GM18526 (cell line): ENCODE measurements at regions not wholly inside any gene's neighbourhood (a gene's known extent, or its start where the extent isn't known, plus 50 kb on each side); places are given as distances from the start of the nearest gene placed in this dataset.

Experiments
- POLR2A ChIP-seq: IDR thresholded peaks from 3 replicates; pipeline ENCODE4 v1.6.1; 2011; ENCODE audit not compliant: insufficient read length; ENCODE audit errors: extremely low read depth

DNA sequence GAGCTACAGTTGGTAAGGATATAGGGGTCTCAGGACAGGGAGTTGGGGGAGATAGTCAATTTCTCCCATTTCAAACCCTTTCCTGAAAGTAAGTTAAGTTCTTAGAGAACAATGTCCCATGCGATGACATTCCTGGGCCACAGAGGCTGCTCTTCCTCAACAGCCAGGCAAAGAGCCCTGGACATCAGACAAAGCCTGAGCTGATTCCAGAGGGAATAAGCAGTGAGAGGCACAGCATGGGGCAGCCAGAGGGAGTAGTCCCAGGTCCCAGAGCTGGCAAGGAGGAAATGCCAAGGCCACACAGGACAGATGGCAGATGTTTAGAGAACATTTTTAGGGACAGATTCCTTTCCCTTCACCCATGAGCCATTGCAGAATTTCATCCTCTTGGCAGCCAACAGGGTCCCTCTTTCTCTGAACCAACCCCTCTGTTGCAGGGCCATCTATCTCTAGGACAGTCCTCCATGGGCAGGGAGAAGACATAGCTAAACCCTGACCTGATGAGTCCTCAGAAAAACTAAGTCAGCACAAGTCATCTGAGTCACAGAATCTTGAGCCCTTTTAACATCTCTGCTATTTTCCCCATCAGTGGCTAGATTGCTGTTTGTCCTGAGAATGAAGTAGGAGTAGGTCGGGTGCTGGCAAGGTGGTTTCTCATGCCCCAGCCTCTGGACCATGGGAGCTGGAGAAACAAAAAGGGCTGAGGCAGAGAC is 60.3 kb upstream of the CALM2 start:
- TF ChIP-seq POLR2A, result no peak

GRCh38 chr2:47235132-47235531 is 58.8 kb upstream of the CALM2 start:
- TF ChIP-seq POLR2A, result no peak

- no peak for TF ChIP-seq POLR2A
These were observed 58.1 kb upstream of the CALM2 start for GRCh38 chr2:47234456-47234855.

DNA sequence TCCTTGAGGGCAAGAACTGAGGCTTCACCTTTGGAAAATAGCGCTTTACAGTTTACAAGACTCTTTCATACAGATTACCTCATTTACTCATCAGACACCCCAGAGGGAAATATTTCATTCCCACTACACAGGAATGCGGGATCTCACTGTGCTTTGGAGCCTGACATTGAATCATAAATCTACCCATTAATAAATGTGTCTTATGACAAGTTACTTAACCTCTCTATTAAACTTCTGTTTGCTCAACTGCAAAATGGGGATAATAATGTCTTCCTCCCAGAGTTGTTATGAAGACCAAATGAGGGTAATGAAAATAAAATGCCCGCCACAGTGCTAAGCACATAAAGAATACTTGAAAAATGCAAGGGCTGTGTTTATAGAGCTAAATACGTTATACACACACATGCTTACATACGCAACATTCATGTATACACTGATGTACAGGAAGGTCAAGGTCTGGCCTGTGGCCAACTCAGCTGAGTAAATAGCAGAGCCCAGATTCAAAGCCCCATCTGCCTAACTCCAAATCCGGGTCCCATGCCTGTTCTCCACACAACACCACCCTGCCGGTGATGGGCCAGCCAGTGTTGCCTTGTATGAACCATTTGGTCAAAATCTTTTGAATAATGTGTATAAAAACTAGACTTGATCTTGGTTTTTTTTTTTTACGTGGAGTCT is 56.6 kb upstream of the CALM2 start:
- no peak for TF ChIP-seq POLR2A

DNA sequence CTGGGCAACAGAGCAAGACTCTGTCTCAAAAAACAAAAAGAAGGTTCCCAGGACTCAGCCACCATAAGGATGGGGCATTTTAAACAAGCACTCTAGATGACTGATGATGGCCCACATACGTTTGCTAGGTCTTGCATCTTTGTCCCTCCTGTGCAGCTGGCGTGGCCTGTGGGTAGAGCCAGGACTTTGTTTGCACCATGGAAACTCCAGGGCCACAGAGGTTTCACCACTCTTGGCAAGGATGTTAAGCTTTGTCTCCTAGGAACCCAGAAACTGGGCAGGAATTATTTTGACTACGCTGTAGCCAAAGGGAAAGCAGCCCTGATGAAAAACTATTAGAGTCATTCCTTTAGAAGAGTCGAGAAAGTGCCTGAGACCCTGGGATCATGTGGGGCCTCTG is 54.1 kb upstream of the CALM2 start:
- no peak for TF ChIP-seq POLR2A

- TF ChIP-seq POLR2A, result no peak
These were observed 51.4 kb upstream of the CALM2 start for GRCh38 chr2:47227532-47228279.

DNA sequence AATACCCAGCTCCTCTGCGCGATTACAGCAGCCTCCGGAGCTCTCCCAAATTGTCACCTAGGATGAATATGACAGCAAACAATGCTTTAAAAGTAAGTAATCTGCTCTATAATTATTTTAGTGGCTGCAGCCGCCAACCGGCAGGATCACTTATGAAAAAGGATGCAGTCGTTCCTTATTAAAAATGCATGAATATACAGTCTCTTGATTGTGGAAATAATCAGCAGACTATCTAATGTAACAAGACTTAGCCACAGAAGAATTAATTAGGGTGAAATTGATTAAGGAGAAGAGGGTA is 50.6 kb upstream of the CALM2 start:
- no peak for TF ChIP-seq POLR2A

DNA sequence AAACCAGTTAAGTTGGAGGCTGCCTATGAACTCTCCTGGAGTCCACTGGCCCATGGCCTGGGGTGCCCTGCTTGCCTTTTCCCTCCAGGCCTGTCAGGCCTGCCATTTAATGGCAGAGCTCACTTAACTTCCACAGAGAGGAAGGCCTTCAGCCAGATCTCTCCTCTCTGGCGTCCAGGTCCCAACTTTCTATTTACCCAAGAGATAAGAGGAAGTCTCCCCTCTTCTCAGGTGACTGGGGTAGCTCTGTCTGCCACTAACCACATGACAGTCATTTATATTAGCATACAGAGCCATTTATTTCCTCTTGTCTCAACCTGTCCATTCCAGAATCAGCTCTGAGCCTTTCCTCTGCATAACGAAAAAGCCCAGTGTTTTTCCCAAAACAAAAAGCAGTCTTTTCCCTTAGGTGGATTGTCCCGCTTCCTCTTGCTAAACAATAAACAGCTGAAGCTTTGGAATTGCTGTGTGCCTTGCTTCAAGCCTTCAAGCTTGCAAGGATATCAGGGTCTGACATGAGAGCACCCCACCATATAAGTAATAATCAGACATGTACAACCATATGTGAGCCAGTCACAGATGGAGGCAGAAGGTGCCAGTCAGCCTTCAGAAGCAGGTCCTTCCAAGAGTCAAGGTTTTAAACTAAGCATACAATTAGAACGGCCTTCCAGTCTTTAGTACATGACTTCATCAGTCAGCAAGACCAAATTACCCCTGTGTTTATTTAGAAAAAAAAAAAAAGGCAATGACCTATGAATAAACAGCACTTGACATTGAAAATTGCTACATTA is 50.0 kb upstream of the CALM2 start:
- no peak for TF ChIP-seq POLR2A
